Testis (tissue), 2 donors: ENCODE measurements at regions not wholly inside any gene's neighbourhood (a gene's known extent, or its start where the extent isn't known, plus 50 kb on each side); places are given as distances from the start of the nearest gene placed in this dataset.

Experiments
- DNase-seq: peaks from one replicate; pipeline ENCODE4 v3.0.0-alpha.2; 2019
- H3K27ac ChIP-seq, 2 donors: fragments of 200-600 bp; sonication (generic); one replicate each; pipeline ENCODE4 v1.5.1; 2019
- H3K27me3 ChIP-seq: fragments of 200-600 bp; sonication (generic); one replicate; pipeline ENCODE4 v1.5.1; 2019
- H3K36me3 ChIP-seq: fragments of 200-600 bp; sonication (generic); one replicate; pipeline ENCODE4 v1.5.1; 2017; ENCODE audit warnings: low read depth; ENCODE audit errors: missing control alignments
- H3K4me1 ChIP-seq: fragments of 200-600 bp; sonication (generic); one replicate; pipeline ENCODE4 v1.5.1; 2019
- H3K4me3 ChIP-seq, 2 donors: fragments of 200-600 bp; sonication (generic); one replicate each; pipeline ENCODE4 v1.5.1; 2017 to 2019
- H3K9me3 ChIP-seq: fragments of 200-600 bp; sonication (generic); one replicate; pipeline ENCODE4 v1.5.1; 2017
- POLR2A ChIP-seq: fragments of 450-650 bp; IDR thresholded peaks from one replicate; pipeline ENCODE4 v1.6.1; 2017; ENCODE audit warnings: antibody characterized with exemption, mild to moderate bottlenecking, moderate library complexity
- WGBS, 2 donors: methylation state at CpG; one replicate each; pipeline ENCODE4 v1.1.5; 2018; 5-methylcytosine and 5-hydroxymethylcytosine counted together
- intact Hi-C: fragments of 100-400 bp; cut with DNase I; formaldehyde crosslinking; loops from one replicate; pipeline ENCODE4 v1.15.1; 2023; ENCODE audit warnings: low total_unique reads
- TF ChIP-seq, protein P1 (sequence below), 3 experiments: fragments of 450-650 bp in 2 of 3; fragments of 200-600 bp in 1 of 3; sonication (generic) in 1 of 3; IDR thresholded peaks; one replicate each; pipeline ENCODE4 v1.5.1; 2016 to 2019; ENCODE audit warnings: antibody characterized with exemption in 3 of 3, mild to moderate bottlenecking in 2 of 3, moderate library complexity in 1 of 3

- TF ChIP-seq, protein P1, sequence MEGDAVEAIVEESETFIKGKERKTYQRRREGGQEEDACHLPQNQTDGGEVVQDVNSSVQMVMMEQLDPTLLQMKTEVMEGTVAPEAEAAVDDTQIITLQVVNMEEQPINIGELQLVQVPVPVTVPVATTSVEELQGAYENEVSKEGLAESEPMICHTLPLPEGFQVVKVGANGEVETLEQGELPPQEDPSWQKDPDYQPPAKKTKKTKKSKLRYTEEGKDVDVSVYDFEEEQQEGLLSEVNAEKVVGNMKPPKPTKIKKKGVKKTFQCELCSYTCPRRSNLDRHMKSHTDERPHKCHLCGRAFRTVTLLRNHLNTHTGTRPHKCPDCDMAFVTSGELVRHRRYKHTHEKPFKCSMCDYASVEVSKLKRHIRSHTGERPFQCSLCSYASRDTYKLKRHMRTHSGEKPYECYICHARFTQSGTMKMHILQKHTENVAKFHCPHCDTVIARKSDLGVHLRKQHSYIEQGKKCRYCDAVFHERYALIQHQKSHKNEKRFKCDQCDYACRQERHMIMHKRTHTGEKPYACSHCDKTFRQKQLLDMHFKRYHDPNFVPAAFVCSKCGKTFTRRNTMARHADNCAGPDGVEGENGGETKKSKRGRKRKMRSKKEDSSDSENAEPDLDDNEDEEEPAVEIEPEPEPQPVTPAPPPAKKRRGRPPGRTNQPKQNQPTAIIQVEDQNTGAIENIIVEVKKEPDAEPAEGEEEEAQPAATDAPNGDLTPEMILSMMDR (IDR thresholded peaks at IDR 0.05): no peak
- no peak for TF ChIP-seq POLR2A
Observed at GRCh38 chr9:107078061-107078460, 205.0 kb upstream of the RAD23B start.

DNA sequence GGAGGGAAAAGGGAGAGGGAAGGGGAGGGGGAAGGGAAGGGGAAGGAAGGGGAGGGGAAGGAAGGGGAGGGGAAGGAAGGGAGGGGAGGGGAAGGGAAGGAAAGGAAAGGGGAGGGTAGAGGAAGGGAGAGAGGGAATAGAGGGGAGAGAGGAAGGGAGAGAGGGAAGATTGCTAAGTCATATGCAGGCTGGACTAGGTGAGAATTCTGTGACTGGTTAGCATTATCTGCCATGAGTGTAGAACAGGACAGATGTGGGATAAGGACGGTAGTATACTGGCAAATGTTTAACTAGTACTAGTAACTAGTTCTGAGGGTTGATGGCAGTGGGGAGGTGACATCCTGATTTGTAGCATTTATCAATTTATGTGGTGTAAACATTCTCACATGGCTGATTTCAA, 203.5 kb upstream of the RAD23B start:
- Histone ChIP-seq H3K27ac (no peak overlapping the region), H3K4me1 (no peaks in the 10 kb centered on the region), H3K4me3 (no peak overlapping the region), H3K9me3 (no peaks in the 10 kb centered on the region), H3K36me3 (no peaks in the 10 kb centered on the region), H3K27me3 (no peaks in the 10 kb centered on the region)
- 92 to 93% methylated on average over 1 of the region's 1 CpG for WGBS, 2 donors
- no peak for DNase-seq
- TF ChIP-seq POLR2A: no peak
- TF ChIP-seq, protein P1 (IDR thresholded peaks at IDR 0.05): no peak
- intact Hi-C loops: no loop called here

More at GRCh38 chr9:107078061-107078460, 205.0 kb upstream of the RAD23B start:
- DNase-seq: no peak
- Histone ChIP-seq H3K9me3 (no peaks in the 10 kb centered on the region), H3K27ac (no peak overlapping the region), H3K4me1 (no peaks in the 10 kb centered on the region), H3K4me3 (no peak overlapping the region), H3K27me3 (no peaks in the 10 kb centered on the region), H3K36me3 (no peaks in the 10 kb centered on the region)
- intact Hi-C loops: no loop called here
- 74 to 81% methylated on average over 1 of the region's 1 CpG for WGBS, 2 donors

DNA sequence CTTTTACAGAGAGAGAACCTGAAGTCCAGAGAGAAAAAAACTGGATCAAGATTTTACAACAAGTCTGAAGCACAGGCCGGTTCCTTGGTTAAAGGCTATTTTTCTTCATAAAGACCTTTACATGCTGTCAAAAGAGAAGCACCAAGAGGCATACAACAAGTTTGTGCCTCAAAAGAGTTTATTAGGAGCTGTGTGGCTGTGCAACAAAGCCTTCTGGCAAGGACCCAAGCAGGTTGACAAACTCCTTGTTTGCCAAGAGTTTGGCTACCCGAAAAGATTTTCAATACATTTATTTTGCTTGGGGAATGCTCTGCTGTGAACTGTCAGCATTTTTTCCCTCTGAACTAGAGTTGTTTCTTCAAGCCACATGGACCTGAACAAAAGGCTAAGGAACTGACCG, 202.9 kb upstream of the RAD23B start:
- WGBS, 2 donors: 84 to 88% methylated on average over 3 of the region's 3 CpGs
- intact Hi-C loops: no loop called here
- no peak for TF ChIP-seq POLR2A
- TF ChIP-seq, protein P1 (IDR thresholded peaks at IDR 0.05): no peak
- no peak for DNase-seq
- Histone ChIP-seq H3K9me3 (no peaks in the 10 kb centered on the region), H3K4me3 (no peak overlapping the region), H3K27me3 (no peaks in the 10 kb centered on the region), H3K36me3 (no peaks in the 10 kb centered on the region), H3K4me1 (no peaks in the 10 kb centered on the region), H3K27ac (no peak overlapping the region)

- WGBS, 2 donors: 78 to 89% methylated on average over 2 of the region's 2 CpGs
- H3K36me3 ChIP-seq: no peaks in the 10 kb centered on the region
- DNase-seq: no peak
- H3K9me3 ChIP-seq: no peaks in the 10 kb centered on the region
- H3K4me1 ChIP-seq: no peaks in the 10 kb centered on the region
- TF ChIP-seq, protein P1 (IDR thresholded peaks at IDR 0.05): no peak
- no peak for TF ChIP-seq POLR2A
- H3K27ac ChIP-seq: no peak overlapping the region
- H3K27me3 ChIP-seq: no peaks in the 10 kb centered on the region
- no peak overlapping the region for H3K4me3 ChIP-seq
- intact Hi-C loops: no loop called here
Observed at GRCh38 chr9:107086460-107086859, 196.6 kb upstream of the RAD23B start.

DNA sequence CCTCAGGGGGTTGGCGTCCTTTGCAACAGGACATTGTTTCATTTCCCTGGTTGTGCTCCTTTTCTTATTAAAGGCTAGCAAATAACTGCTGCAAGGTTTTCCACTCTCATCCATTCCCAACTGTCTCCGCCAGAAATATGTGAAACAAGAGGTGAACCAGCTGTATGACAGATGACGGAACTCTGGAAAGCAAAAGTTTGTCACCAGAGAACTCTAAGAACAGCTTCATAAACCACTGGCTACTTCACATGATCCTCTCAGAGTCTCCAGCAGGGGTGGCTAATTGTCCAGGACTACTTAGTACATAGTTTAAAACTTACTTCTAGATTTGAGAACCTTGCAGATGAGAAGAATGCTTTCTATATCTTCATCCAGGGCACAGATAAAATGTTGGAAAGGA, 195.9 kb upstream of the RAD23B start:
- Histone ChIP-seq H3K27ac (no peak overlapping the region), H3K4me3 (no peak overlapping the region), H3K36me3 (no peaks in the 10 kb centered on the region), H3K27me3 (no peaks in the 10 kb centered on the region), H3K9me3 (no peaks in the 10 kb centered on the region), H3K4me1 (no peaks in the 10 kb centered on the region)
- WGBS, 2 donors: 91 to 95% methylated on average over 3 of the region's 3 CpGs
- DNase-seq: no peak
- intact Hi-C loops: no loop called here
- TF ChIP-seq, protein P1 (IDR thresholded peaks at IDR 0.05): no peak
- TF ChIP-seq POLR2A: no peak
